ENCODE measurements at regions not wholly inside any gene's neighbourhood (a gene's known extent, or its start where the extent isn't known, plus 50 kb on each side); places are given as distances from the start of the nearest gene placed in this dataset.

GRCh38 chr4:132316738-132317137, 832.4 kb upstream of the PCDH10 start:
- no peak for DNase-seq (ENCODE audit: low read depth, low spot score)
- CTCF ChIA-PET: interaction anchor here (0.6 kb wide), 1 partner anchor 762 kb away, joined by 3 read pairs; no protein-coding TSS in a partner anchor
- POLR2A ChIA-PET: no interaction called here
- no peak for TF ChIP-seq CTCF (IDR thresholded peaks at IDR 0.05; ENCODE audit: low read depth, low read length)
- Histone ChIP-seq H3K27ac (ENCODE audit: low read depth, low read length) (no peak overlapping the region), H3K9me3 (ENCODE audit: control insufficient read depth, insufficient read depth, low read length) (no peaks in the 10 kb centered on the region), H3K27me3 (ENCODE audit: control insufficient read depth, insufficient read depth, low read length) (no peaks in the 10 kb centered on the region), H3K4me3 (ENCODE audit: low read depth, low read length) (no peak overlapping the region)

GRCh38 chr4:132317923-132318322, 831.2 kb upstream of the PCDH10 start:
- Histone ChIP-seq H3K27me3 (ENCODE audit: control insufficient read depth, insufficient read depth, low read length) (no peaks in the 10 kb centered on the region), H3K9me3 (ENCODE audit: control insufficient read depth, insufficient read depth, low read length) (no peaks in the 10 kb centered on the region), H3K27ac (ENCODE audit: low read depth, low read length) (no peak overlapping the region), H3K4me3 (ENCODE audit: low read depth, low read length) (no peak overlapping the region)
- ChIA-PET POLR2A (no interaction called here), CTCF (interaction anchor here (1.0 kb wide), 1 partner anchor 15 kb away, joined by 4 read pairs; no protein-coding TSS in a partner anchor)
- DNase-seq (ENCODE audit: low read depth, low spot score): no peak
- TF ChIP-seq CTCF (IDR thresholded peaks at IDR 0.05; ENCODE audit: low read depth, low read length): no peak

GRCh38 chr4:132328761-132329160, 820.3 kb upstream of the PCDH10 start:
- ChIA-PET POLR2A (no interaction called here), CTCF (no interaction called here)
- no peaks in the 10 kb centered on the region for H3K27me3 ChIP-seq (ENCODE audit: control insufficient read depth, insufficient read depth, low read length)
- TF ChIP-seq CTCF (IDR thresholded peaks at IDR 0.05; ENCODE audit: low read depth, low read length): no peak
- H3K9me3 ChIP-seq (ENCODE audit: control insufficient read depth, insufficient read depth, low read length): no peaks in the 10 kb centered on the region
- no peak for DNase-seq (ENCODE audit: low read depth, low spot score)
- H3K4me3 ChIP-seq (ENCODE audit: low read depth, low read length): no peak overlapping the region
- no peak overlapping the region for H3K27ac ChIP-seq (ENCODE audit: low read depth, low read length)

- no peaks in the 10 kb centered on the region for H3K27me3 ChIP-seq (ENCODE audit: control insufficient read depth, insufficient read depth, low read length)
- ChIA-PET CTCF (no interaction called here), POLR2A (interaction anchor here (0.7 kb wide), 1 partner anchor 35 kb away, joined by 4 read pairs; no protein-coding TSS in a partner anchor)
- H3K27ac ChIP-seq (ENCODE audit: low read depth, low read length): no peak overlapping the region
- H3K4me3 ChIP-seq (ENCODE audit: low read depth, low read length): no peak overlapping the region
- no peak for TF ChIP-seq CTCF (IDR thresholded peaks at IDR 0.05; ENCODE audit: low read depth, low read length)
- H3K9me3 ChIP-seq (ENCODE audit: control insufficient read depth, insufficient read depth, low read length): no peaks in the 10 kb centered on the region
- no peak for DNase-seq (ENCODE audit: low read depth, low spot score)
Measured at GRCh38 chr4:132330994-132331393, 818.1 kb upstream of the PCDH10 start.

DNA sequence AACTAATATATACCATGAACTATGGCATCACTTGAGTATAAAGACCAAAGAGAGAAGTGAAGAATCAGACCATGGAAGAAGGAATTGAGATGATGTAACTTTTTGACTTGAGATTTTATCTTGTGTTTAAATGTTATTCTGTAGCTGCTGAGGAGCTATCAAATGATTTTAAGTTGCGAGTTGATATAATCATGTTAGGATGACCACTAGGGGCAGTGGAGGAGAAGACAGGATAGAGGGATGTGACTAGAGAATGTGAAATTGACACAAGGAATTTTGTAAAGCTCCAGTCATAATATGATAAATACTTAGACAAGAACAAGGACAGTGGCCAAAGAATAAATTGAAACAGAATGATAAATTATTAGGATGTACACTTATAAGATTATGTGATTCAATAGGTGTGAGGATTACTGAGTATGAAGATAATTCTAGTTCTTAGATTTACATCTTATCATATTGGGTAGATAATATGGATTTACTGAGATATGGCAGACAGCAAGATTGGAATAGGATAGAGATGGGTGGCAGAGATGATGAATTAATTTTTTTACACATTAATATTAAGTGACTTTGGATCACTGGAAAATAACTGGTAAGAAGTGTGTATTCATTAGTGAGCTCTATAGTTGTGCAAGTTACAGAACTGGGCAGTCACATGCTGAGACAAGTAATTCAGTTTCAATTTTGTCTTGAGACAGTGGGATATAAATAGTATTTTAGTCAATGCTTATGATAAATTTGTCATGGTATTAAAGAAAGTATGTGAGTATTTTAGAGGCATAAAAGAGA, 816.0 kb upstream of the PCDH10 start:
- H3K27me3 ChIP-seq (ENCODE audit: control insufficient read depth, insufficient read depth, low read length): no peaks in the 10 kb centered on the region
- H3K9me3 ChIP-seq (ENCODE audit: control insufficient read depth, insufficient read depth, low read length): no peaks in the 10 kb centered on the region
- no peak overlapping the region for H3K27ac ChIP-seq (ENCODE audit: low read depth, low read length)
- ChIA-PET POLR2A (no interaction called here), CTCF (interaction anchor here (0.9 to 2.0 kb wide), 7 partner anchors 9 to 53 kb away, joined by 3 to 6 read pairs (median 4); no protein-coding TSS in a partner anchor)
- peak; percentile 40 for TF ChIP-seq CTCF (IDR thresholded peaks at IDR 0.05; ENCODE audit: low read depth, low read length)
- no peak overlapping the region for H3K4me3 ChIP-seq (ENCODE audit: low read depth, low read length)
- no peak for DNase-seq (ENCODE audit: low read depth, low spot score)

Measured in AG04450 (cell line).